ENCODE measurements at regions not wholly inside any gene's neighbourhood (a gene's known extent, or its start where the extent isn't known, plus 50 kb on each side); places are given as distances from the start of the nearest gene placed in this dataset.

- TF ChIP-seq CTCF (IDR thresholded peaks at IDR 0.05 in 2 of 3, conservative IDR thresholded peaks at IDR 0.05 in 1 of 3; ENCODE audit: borderline replicate concordance in 1 of 3, insufficient read depth in 1 of 3, low read depth in 2 of 3, low read length in 2 of 3): no peak
- no peak for TF ChIP-seq EGR1 (IDR thresholded peaks at IDR 0.05; ENCODE audit: low read depth)
Measured at GRCh38 chr12:93094988-93095737, 166.1 kb upstream of the EEA1 start.
